ENCODE measurements at regions not wholly inside any gene's neighbourhood (a gene's known extent, or its start where the extent isn't known, plus 50 kb on each side); places are given as distances from the start of the nearest gene placed in this dataset.
A peak's percentile ranks its signal among the peaks of the same experiment; 100 is the strongest.
"Not testable (repeated sequence)": the region's sequence is repeated elsewhere in the genome, so short reads cannot be mapped to it uniquely, and the experiment has no call there.

GRCh38 chr1:243996223-243996622 is 54.9 kb upstream of the ZBTB18 start:
- no peak for DNase-seq (ENCODE audit: low read depth)

GRCh38 chr1:243991650-243992049 is 59.4 kb upstream of the ZBTB18 start:
- no peak for DNase-seq (ENCODE audit: low read depth)

GRCh38 chr1:243984788-243985187 is 66.3 kb upstream of the ZBTB18 start:
- DNase-seq (ENCODE audit: low read depth): no peak

- no peak for DNase-seq (ENCODE audit: low read depth)
Observed at GRCh38 chr1:243982447-243983018, 68.5 kb upstream of the ZBTB18 start.

GRCh38 chr1:243980471-243980870 is 70.6 kb upstream of the ZBTB18 start:
- DNase-seq (ENCODE audit: low read depth): no peak

- no peak for DNase-seq (ENCODE audit: low read depth)
Observed at GRCh38 chr1:243980071-243980470, 71.0 kb upstream of the ZBTB18 start.

GRCh38 chr1:243979396-243979795 is 71.7 kb upstream of the ZBTB18 start:
- DNase-seq (ENCODE audit: low read depth): no peak

- peak; percentile 51 for DNase-seq (ENCODE audit: low read depth)
Observed at GRCh38 chr1:243977094-243977493, 74.0 kb upstream of the ZBTB18 start.

GRCh38 chr1:243974451-243975292 is 76.4 kb upstream of the ZBTB18 start:
- peak; percentile 35 for DNase-seq (ENCODE audit: low read depth)

GRCh38 chr1:243973169-243973568 is 77.9 kb upstream of the ZBTB18 start:
- no peak for DNase-seq (ENCODE audit: low read depth)

- DNase-seq (ENCODE audit: low read depth): no peak
Observed at GRCh38 chr1:243970077-243970476, 81.0 kb upstream of the ZBTB18 start.

- DNase-seq (ENCODE audit: low read depth): peak; percentile 42
Observed at GRCh38 chr1:243968413-243968812, 82.7 kb upstream of the ZBTB18 start.

GRCh38 chr1:243964915-243965314 is 86.2 kb upstream of the ZBTB18 start:
- no peak for DNase-seq (ENCODE audit: low read depth)

- no peak for DNase-seq (ENCODE audit: low read depth)
Observed at GRCh38 chr1:243963571-243963970, 87.5 kb upstream of the ZBTB18 start.

GRCh38 chr1:243962541-243962940 is 88.5 kb upstream of the ZBTB18 start:
- no peak for DNase-seq (ENCODE audit: low read depth)

GRCh38 chr1:243959998-243960397 is 91.1 kb upstream of the ZBTB18 start:
- no peak for DNase-seq (ENCODE audit: low read depth)

GRCh38 chr1:243957141-243957540 is 93.9 kb upstream of the ZBTB18 start:
- DNase-seq (ENCODE audit: low read depth): no peak

GRCh38 chr1:243956450-243956849 is 94.6 kb upstream of the ZBTB18 start:
- no peak for DNase-seq (ENCODE audit: low read depth)

- DNase-seq (ENCODE audit: low read depth): not testable (repeated sequence)
Observed at GRCh38 chr1:243951207-243951606, 99.9 kb upstream of the ZBTB18 start.

GRCh38 chr1:243950166-243950565 is 100.1 kb upstream of the AKT3 start:
- peak; percentile 84 for DNase-seq (ENCODE audit: low read depth)

- peak; percentile 29 for DNase-seq (ENCODE audit: low read depth)
Observed at GRCh38 chr1:243946946-243947345, 96.9 kb upstream of the AKT3 start.

GRCh38 chr1:243946253-243946652 is 96.2 kb upstream of the AKT3 start:
- no peak for DNase-seq (ENCODE audit: low read depth)

- DNase-seq (ENCODE audit: low read depth): no peak
Observed at GRCh38 chr1:243945727-243946126, 95.7 kb upstream of the AKT3 start.

Data from LHCN-M2 (cell line).